ENCODE measurements at regions not wholly inside any gene's neighbourhood (a gene's known extent, or its start where the extent isn't known, plus 50 kb on each side); places are given as distances from the start of the nearest gene placed in this dataset.

- H3K9ac ChIP-seq (replicated peaks; ENCODE audit: extremely low read depth, insufficient read depth, low read length), result no peak overlapping the region
- no peak overlapping the region for H3K4me2 ChIP-seq (ENCODE audit: insufficient read depth, low read length)
- no peaks in the 10 kb centered on the region for H3K9me1 ChIP-seq (replicated peaks; ENCODE audit: control insufficient read depth, extremely low read depth, insufficient read depth, low read length)
- no peaks in the 10 kb centered on the region for H3K9me3 ChIP-seq (replicated peaks; ENCODE audit: control insufficient read depth, insufficient read depth, low read length)
- FAIRE-seq (no peak), DNase-seq (ENCODE audit: low read depth, low spot score) (no peak)
- H3K27me3 ChIP-seq (ENCODE audit: control insufficient read depth in 2 of 2, insufficient read depth in 2 of 2, low read length in 2 of 2), result no peaks in the 10 kb centered on the region
- H3K27ac ChIP-seq (ENCODE audit: insufficient read depth, low read depth, low read length), result no peak overlapping the region
- dilution Hi-C loops (cut with MboI; ENCODE audit: extremely low pct_ligation_motif_present, low sequenced_read_pairs), result no loop called here
- no peak overlapping the region for H2AFZ ChIP-seq (ENCODE audit: low read depth, low read length)
- ChIA-PET POLR2A (no interaction called here), CTCF (interaction anchor here (0.7 to 3.5 kb wide), 5 partner anchors 12 to 455 kb away, joined by 3 to 29 read pairs (median 6); partner anchors contain the start of gene ANKRD10)
- no peaks in the 10 kb centered on the region for H4K20me1 ChIP-seq (replicated peaks; ENCODE audit: control insufficient read depth, extremely low read depth, insufficient read depth, low read length)
- TF ChIP-seq POLR2AphosphoS5 (IDR thresholded peaks at IDR 0.05; ENCODE audit: insufficient read depth, low read depth, low read length), result no peak
- no peak for TF ChIP-seq CTCF (IDR thresholded peaks at IDR 0.05; ENCODE audit: extremely low read depth in 1 of 2, insufficient read depth in 1 of 2, low read depth in 1 of 2, low read length in 2 of 2)
- no peak for TF ChIP-seq EZH2 (IDR thresholded peaks at IDR 0.05; ENCODE audit: borderline replicate concordance, low read depth, low read length, severe bottlenecking)
- no peak for TF ChIP-seq GATA2 (IDR thresholded peaks at IDR 0.05; ENCODE audit: insufficient read depth, insufficient read length, low read depth, low read length)
- no peak for TF ChIP-seq POLR2A (IDR thresholded peaks at IDR 0.05; ENCODE audit: low read depth, low read length)
- TF ChIP-seq FOS (IDR thresholded peaks at IDR 0.05; ENCODE audit: borderline replicate concordance, insufficient read depth, low read length), result no peak
- TF ChIP-seq MYC (IDR thresholded peaks at IDR 0.05; ENCODE audit: low read depth, low read length), result no peak
- no peak for TF ChIP-seq JUN (IDR thresholded peaks at IDR 0.05; ENCODE audit: borderline replicate concordance, insufficient read depth, insufficient read length, low read depth)
- TF ChIP-seq, protein P1, sequence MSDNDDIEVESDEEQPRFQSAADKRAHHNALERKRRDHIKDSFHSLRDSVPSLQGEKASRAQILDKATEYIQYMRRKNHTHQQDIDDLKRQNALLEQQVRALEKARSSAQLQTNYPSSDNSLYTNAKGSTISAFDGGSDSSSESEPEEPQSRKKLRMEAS (IDR thresholded peaks at IDR 0.05; ENCODE audit: insufficient read depth, insufficient read length), result no peak
- no peak overlapping the region for H3K4me3 ChIP-seq (replicated peaks in 1 of 3; ENCODE audit: insufficient read depth in 1 of 3, low read depth in 1 of 3, low read length in 3 of 3)
- no peaks in the 10 kb centered on the region for H3K36me3 ChIP-seq (ENCODE audit: control insufficient read depth in 2 of 2, extremely low read depth in 1 of 2, insufficient read depth in 2 of 2, low read length in 2 of 2)
- no TSS peak for BruUV-seq (replicated peaks)
- no peaks in the 10 kb centered on the region for H3K79me2 ChIP-seq (ENCODE audit: control insufficient read depth, insufficient read depth, low read length)
- intact Hi-C loops (cut with micrococcal nuclease), result no loop called here
- H3K4me1 ChIP-seq (ENCODE audit: control insufficient read depth, extremely low read depth, insufficient read depth, low read length), result no peaks in the 10 kb centered on the region
Observed at GRCh38 chr13:111048387-111048786, 66.7 kb upstream of the ARHGEF7 start.

Data from endothelial cell of umbilical vein (primary cell).